NOMO-1 (cell line): ENCODE measurements at regions not wholly inside any gene's neighbourhood (a gene's known extent, or its start where the extent isn't known, plus 50 kb on each side); places are given as distances from the start of the nearest gene placed in this dataset.
"Not testable (repeated sequence)": the region's sequence is repeated elsewhere in the genome, so short reads cannot be mapped to it uniquely, and the experiment has no call there.

Experiments used
- DNase-seq, 2 experiments: peaks; one replicate each; lab custom pipeline; 2025; ENCODE audit not compliant: unreplicated experiment in 2 of 2; lab: John Stamatoyannopoulos, UW

DNA sequence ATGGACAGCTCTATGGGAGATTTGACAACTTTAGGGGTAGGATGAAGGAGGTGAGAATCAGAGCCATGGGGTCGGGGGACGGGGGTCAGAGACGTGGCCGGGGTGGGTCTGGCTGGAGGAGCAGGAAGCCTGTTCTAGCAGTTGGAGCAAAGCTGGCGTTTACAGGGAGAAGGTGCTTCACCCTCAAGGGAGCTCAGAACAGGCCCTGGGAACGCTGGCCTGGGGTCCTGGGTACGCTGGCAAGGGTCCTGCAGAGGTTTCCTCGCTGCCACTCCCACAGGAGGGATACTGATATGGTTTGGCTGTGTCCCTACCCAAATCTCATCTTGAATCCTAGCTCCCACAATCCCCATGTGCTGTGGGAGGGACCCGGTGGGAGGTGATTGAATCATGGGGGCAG is 205.0 kb upstream of the ARL4C start:
- DNase-seq = no peak

DNA sequence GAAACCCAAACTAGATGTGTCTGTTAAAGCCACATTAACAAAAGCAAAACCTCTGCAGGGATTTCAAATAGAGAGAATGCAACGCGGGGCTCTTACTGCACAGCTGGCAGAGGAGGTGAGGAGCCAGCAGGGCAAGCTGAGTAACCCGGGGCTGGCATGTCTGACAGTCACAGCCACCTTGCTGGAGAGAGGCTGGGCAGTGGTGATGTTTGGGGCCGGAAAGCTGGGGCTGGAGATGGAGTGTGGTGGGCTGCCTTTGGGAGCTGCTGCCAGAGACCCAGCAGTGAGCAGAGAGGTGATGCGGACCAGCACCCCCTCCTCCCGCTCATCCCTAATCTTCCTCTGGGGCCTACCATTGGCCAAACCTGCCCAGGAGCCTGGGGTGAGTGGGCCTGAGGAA is 204.5 kb upstream of the ARL4C start:
- DNase-seq = no peak

DNA sequence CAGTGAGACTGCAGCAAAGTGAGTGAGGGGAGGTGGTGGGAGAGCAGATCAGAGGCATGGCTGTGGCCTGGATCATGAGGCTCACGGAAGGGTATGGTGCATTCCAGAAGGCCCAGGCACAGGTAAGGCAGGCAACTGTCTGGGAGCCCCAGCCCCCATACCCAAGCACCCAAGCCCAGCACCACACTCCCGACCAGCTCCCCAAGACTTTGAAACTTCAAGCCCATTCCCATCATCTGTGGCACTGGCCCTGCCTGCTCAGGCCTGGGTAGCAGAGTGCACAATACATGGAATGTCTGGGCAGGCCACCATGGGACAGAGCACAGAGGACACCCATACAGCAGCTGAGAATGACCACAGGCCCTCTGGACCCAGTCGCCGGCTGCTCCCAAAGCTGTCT is 202.6 kb upstream of the ARL4C start:
- no peak for DNase-seq

DNA sequence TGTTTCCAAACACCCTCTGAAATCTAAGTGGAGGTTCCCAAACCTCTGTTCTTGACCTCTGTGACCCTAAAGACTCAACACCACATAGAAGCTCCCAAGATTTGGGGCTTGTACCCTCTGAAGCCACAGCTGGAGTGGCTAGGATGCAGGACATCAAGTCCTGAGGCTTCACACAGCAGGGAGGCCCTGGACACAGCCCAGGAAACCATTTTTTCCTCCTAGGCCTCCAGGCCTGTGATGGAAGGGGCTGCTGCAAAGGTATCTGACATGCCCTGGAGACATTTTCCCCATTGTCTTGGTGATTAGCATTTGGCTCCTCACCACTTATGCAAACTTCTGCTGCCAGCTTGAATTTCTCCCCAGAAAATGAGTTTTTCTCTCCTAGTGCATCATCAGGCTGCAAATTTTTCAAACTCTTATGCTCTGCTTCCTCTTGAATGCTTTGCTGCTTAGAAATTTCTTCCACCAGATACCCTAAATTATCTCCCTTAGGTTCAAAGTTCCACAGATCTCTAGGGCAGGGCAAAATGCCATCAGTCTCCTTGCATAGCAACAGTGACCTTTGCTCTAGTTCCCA is 200.5 kb upstream of the ARL4C start:
- not testable (repeated sequence) for DNase-seq

DNA sequence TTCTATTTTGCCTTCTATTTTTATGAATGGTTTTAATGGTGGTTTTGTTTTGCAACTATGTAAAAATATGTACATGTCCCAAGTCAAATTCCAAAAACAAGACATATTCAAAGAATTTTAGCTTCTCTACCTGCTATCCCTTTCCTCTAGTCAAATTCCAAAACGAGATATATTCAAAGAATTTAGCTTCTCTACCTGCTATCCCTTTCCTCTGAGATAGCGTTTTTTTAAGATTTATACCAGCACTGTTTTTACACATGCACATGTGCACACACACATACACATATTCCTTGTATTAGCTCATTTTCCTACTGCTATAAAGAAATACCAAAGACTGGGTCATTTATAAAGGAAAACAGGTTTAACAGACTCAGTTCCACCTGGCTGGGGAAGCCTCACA is 199.1 kb upstream of the ARL4C start:
- no peak for DNase-seq

DNA sequence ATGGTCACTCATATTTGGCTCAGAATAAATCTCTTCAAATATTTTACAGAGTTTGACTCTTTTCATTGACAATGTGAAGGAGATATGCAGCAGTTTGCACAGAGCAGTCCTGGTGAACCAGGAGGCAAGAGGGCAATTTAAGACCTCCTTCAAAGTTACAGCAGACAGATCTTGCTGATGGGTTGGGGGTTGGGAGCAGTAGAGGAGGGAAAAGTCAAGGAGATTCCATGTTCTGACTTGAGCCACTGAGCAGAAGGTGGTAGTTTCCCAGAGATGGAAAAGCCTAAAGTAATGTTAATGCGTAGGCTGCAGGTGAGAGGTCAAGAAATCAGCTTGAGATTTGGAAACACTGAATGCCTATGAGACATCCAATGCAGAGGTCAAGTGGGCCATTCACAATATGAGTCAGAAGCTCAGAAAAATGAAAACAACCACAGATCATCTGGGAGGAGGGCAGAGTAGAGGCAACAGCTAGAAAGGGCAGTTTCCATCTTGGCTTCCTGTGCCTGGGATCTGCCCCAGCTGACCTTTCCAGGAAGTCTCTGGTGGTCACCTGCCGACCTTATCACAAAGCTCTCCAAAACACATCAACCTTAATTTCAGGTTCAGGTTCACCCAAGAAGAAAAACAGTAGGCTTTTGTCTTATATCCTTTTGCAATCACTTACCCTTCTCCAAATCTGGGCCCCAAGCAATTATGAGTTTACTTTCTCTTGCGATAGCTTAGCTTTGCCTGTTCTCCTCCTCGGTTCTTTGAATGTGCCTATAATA is 197.5 kb upstream of the ARL4C start:
- DNase-seq = no peak

DNA sequence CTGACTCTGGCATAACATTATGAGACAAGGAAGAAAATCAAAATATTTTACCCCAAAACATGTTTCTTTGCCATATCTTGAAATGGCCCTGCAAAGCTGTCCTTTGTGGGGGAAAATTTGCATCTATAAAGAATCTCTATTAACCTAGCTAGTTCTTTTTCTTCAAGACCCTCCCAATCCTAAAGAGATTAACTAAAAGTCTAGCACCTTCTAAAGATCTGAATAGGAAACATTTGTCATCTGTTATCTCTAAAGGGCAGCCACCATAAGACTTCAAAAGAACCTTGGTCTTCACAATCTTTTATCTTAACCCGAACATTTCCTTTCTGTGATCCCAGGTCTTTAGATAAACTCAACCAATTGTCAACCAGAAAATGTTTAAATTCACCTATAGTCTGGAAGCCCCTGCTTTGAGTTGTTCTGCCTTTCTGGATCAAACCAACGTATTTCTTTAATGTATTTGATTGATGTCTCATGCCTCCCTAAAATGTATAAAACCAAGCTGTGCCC is 196.9 kb upstream of the ARL4C start:
- not testable (repeated sequence) for DNase-seq

DNA sequence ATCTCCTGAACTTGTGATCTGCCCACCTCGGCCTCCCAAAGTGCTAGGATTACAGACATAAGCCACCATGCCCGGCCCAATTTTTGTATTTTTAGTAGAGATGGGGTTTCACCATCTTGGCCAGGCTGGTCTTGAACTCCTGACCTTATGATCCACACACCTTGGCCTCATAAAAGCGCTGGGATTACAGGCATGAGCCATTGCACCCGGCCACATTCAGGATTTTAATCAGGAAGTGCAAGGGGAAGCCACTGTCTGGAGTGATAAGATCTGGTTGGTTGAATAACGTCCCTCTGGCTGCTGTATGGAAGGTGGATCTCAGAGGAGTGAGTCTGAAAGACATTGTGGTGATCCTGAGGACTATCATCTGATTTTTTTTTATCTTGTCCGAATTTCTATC is 196.3 kb upstream of the ARL4C start:
- not testable (repeated sequence) for DNase-seq

DNA sequence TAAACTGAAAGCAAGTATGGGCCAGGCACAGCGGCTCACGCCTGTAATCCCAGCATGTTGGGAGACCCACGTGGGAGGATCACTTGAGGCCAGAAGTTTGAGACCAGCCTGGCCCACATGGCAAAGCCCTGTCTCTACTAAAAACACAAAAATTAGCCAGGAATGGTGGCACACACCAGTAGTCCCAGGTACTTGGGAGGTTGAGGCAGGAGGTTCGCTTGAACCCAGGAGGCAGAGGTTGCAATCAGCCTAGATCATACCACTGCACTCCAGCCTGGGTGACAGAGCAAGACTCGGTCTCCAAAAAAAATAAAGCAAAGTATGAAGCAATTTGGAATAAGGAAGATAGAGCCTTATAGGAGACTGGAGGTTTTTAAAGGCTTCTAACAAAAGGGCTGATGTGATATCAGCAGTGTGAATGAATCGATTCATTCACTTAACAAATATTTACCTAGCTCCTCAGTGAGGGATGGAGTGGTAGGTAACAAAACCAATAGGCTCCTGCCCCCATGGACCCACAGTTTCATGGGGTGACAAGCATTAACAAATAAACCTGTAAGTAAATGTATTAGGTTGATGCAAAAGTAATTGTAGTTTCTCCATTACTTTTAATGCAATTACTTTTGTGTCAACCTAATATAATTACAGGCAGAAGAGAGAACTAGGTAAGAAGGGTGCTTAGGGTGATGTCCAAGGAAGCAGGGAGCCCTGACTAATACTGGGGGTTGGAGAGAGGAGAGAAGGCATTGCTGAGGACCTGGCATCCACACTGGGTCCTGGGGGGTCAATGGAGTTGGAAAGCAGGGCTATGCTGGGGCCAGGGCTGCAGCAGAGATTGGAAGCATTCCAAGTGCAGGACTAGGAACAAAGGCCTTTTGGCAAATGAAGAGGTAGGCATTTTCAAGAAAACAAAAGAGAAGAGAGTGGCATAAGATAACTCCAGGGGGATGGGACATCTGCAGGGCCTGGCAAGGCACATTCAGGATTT is 195.4 kb upstream of the ARL4C start:
- DNase-seq = no peak

DNA sequence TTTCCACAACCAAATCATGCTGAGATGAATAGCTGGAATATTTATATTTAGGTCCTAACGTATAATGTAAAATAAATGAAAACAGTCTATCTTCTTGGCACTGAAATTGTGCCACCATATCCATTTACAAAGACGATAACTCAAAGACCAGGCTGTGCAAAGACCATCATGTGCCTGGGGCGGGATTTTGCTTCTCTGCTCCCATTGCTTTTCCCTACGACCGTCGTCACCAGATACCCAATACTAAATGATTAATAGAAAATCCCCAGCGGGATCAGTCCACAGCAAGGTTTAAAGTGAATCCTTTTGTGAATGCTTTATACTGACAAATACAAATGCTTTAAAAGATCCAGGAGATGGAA is 194.3 kb upstream of the ARL4C start:
- no peak for DNase-seq

DNA sequence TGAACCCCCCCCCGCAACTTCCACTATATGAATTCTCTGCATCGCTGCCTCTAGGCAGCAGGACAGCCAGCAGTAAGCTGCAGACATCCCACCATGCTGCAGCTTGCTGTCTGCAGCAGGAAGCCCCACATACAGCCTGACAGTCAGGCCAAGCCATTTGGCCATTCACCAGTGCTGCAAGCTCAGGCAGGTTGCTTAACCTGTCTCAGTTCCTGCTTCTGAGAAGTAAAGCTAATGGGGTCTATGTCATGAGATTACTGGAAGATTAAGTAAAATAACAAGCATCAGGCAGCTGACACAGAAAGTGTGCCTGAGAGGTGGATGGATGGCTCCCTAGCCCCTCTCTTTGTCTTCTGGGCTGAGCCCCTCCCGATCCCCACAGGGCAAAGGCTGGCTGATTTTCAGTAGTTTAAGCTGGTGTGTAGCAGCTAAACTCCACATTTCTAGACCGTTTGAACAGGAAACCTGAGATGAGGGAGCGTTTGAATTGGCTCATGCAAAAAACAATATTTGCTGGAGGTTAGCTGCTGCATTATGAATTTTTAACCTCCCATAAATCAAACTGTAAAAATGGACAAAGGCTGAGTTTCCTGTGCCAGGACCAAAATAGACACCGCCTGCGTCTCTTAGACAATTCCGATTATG is 193.8 kb upstream of the ARL4C start:
- peak; percentile 77 to 82 for DNase-seq

DNA sequence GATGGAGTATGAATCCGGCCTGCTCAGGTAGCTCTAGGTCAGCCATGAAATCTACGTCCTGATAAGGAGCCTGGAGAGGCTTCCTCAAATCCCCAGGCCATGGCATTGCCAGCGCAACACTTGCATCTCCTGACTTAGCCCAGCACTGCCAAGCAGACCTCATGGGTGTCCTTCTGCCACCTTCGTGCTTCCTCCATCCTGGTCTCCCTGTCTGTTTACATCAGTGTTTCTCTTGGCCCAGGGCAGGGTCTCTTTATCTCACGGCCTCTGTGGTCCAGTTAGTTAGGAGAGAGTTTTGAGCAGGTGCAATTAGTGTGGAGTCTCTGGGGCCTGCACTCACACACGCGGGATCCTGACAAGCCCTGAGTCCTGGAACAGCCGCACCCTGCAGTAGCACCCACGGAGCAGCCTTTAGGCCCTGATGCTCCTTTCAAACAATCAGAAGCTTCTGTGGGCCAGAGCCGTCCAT is 193.1 kb upstream of the ARL4C start:
- no peak for DNase-seq

DNA sequence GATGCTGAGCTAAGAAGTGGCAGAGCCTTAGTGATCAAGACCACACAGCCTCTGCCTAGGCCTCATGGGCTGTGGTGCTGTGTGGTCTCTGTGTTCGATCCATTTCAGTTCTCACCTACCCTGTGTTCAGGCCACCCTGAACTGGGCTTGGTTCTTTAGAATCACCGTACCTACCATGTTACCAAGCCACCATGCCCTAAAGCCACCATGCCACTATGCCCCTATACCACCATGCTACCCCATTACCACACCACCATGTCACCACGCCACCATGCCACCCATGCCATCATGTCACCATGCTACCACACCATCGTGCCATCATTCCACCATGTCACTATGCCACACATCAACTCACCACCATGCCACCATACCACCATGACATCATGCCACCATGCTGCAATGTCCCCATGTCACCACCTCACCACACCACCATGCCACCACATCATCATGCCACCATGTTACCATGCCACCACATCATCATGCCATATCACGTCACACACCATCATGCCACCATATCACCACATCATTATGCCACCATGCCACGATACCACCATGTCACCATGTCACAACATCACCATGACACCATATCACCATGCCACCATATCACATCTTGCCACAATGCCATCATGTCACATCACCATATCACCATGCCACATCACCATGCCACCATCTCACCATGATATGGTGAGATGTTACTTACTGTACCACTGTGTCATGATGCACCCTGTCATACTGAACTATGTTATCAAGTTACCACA is 191.0 kb upstream of the ARL4C start:
- DNase-seq = no peak

DNA sequence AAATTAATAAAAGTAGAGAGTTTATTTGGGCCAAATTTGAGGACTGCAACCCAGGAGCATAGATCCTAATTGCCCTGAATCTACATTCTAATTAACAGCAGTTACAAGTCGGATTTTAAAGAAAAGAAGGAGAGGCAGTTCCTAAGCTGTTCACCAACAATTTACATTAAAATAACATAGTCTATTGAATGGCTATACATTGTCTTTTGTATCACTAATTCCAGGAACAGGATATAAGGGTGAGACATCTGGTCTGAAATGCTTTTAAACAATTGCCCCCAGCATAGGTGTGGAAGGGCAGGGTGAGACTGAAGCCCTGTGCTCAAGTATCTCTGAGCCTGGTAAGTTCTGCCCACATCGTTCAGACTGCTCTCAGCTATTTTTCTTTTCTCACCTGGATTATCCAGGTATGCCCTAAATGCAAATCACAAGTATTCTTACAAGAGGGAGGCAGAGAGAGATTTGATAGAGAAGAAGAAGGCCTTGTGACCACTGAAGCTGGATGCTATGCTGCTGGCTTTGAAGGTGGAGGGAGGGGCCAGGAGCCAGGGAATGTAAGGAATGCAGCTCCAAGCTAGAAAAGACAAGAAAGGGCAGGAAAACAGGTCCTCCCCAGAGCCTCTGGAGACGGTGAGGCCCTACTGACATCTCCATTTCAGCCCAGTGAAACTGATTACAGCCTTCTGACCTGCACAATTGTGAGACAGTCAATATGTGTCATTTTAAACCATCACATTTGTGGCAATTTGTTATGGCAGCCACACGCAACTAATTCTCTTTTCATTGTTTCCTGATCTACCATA is 189.4 kb upstream of the ARL4C start:
- DNase-seq = no peak

DNA sequence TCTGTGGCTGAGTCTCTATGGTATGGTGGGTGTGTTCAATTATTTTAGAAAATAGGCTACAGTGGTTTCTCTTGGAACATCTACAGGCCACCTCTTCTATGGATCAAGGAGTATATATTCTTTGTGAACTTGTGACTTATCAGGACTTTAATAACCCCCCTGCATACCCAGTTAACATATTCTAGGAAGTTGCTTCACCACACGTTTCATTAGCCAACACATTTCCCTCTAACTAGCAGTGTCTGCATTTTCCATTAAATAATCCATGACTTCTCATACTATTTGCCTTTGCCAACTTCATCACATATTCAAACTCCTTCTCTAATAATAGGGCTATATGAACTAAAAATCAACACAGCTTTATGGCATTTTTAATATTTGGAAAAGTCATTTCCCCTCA is 187.6 kb upstream of the ARL4C start:
- no peak for DNase-seq

DNA sequence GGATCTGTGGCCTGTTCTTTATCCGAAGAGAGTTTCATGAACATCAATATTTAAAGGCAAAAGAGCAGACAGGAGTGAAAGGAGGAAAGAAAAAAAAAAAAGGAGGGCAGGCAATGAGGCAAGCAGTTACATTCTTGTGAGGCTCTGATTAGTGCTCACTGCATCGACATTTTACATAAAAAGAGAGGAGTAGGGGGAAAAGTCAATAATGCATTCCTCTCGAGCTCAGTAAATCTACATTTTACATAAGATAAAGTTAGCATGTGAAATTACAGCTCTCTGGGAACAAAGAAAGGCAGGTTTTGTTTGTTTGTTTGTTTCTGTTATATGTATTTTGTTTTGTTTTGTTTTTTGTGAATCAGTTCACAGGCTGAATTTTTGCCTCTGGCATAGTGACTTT is 187.1 kb upstream of the ARL4C start:
- no peak for DNase-seq

DNA sequence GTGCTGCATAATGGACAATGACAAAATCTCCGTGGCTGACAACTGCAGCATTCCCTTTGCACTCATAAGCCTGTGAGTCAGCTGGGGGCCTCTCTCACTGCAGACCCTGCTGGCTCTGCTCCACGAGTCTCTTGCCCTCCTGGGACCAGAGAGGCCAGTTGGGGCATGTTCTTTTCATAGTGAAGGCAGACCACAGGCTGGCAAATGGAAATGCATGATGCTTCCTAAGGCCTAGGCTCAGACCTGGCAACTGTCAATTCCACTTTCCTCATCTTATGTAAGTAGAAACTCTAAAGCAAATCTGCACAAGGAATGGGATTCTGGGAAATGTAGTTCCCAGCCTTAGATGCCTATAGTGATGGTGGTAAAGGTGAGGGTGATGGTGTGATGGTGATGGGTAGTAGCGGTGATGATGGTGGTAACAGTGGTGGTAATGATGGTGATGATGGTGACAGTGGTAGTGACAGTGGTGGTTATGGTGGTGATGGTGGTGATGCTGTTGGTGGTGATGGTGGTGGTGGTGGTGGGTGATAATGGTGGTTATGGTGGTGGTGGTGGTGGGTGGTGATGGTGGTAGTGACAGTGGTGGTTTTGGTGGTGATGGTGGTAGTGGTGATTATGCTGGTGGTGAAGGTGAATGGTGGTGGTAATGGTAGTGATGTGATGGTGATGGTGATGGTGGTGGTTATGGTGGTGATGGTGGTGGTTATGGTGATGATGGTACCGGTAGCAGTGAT is 185.8 kb upstream of the ARL4C start:
- no peak for DNase-seq
